Vagina (tissue), 2 donors: ENCODE measurements at regions not wholly inside any gene's neighbourhood (a gene's known extent, or its start where the extent isn't known, plus 50 kb on each side); places are given as distances from the start of the nearest gene placed in this dataset.

ENCODE experiments used
- DNase-seq, 2 donors: peaks; one replicate each; pipeline ENCODE4 v3.0.0-alpha.2; 2017; ENCODE audit errors: extremely low spot score in 2 of 2
- H3K27ac ChIP-seq: fragments of 200-600 bp; sonication (generic); one replicate; pipeline ENCODE4 v1.5.1; 2019
- H3K27me3 ChIP-seq: fragments of 200-600 bp; sonication (generic); one replicate; pipeline ENCODE4 v1.5.1; 2019
- H3K36me3 ChIP-seq, 2 donors: fragments of 200-600 bp; sonication (generic); one replicate each; pipeline ENCODE4 v1.5.1; 2017 to 2019
- H3K4me1 ChIP-seq: fragments of 200-600 bp; sonication (generic); one replicate; pipeline ENCODE4 v1.5.1; 2019
- H3K4me3 ChIP-seq, 2 donors: fragments of 200-600 bp; sonication (generic); 1 replicate in 1 of 2; 2 replicates in 1 of 2; pipeline ENCODE4 v1.5.1; 2016 to 2019
- H3K9me3 ChIP-seq: fragments of 200-600 bp; sonication (generic); one replicate; pipeline ENCODE4 v1.5.1; 2019
- POLR2A ChIP-seq, 2 donors: fragments of 450-650 bp; IDR thresholded peaks; one replicate each; pipeline ENCODE4 v1.6.1; 2017; ENCODE audit warnings: antibody characterized with exemption in 2 of 2, mild to moderate bottlenecking in 2 of 2, moderate library complexity in 2 of 2
- POLR2AphosphoS5 ChIP-seq, 2 donors: sonication (generic); formaldehyde crosslinking; IDR thresholded peaks; one replicate each; pipeline ENCODE4 v1.9.0; 2017; ENCODE audit warnings: antibody characterized with exemption in 2 of 2, mild to moderate bottlenecking in 2 of 2, low read depth in 1 of 2; ENCODE audit not compliant: insufficient read depth in 1 of 2
- intact Hi-C: fragments of 100-400 bp; cut with DNase I; formaldehyde crosslinking; loops from one replicate; pipeline ENCODE4 v1.15.1; 2023
- TF ChIP-seq, protein P1 (sequence below), 3 experiments: fragments of 450-650 bp in 2 of 3; fragments of 200-600 bp in 1 of 3; sonication (generic) in 1 of 3; IDR thresholded peaks; one replicate each; pipeline ENCODE4 v1.5.1; 2017 to 2019; ENCODE audit warnings: antibody characterized with exemption in 3 of 3, mild to moderate bottlenecking in 2 of 3, moderate library complexity in 2 of 3

DNA sequence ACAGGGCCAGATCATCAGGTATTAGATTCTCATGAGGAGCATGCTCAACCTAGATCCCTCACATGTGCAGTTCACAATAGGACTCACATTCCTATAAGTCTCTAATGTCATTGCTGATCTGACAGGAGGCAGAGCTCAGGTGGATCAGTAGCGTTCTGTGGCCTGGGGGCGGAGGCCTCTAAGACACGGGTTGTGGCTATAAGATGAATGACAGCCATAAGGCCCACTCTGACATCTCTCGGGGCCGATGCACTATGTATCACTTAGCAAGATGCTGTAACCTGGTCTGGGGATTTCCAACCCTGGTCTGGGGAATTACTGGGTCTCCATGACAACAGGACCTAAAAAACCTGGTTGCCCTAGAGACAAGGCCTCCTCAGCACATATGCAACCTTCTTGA is 932.7 kb downstream of the TBC1D22A start:
- H3K27me3 ChIP-seq, result no peaks in the 10 kb centered on the region
- H3K4me3 ChIP-seq, result no peak overlapping the region
- intact Hi-C loops, result no loop called here
- H3K9me3 ChIP-seq, result no peaks in the 10 kb centered on the region
- TF ChIP-seq, protein P1, sequence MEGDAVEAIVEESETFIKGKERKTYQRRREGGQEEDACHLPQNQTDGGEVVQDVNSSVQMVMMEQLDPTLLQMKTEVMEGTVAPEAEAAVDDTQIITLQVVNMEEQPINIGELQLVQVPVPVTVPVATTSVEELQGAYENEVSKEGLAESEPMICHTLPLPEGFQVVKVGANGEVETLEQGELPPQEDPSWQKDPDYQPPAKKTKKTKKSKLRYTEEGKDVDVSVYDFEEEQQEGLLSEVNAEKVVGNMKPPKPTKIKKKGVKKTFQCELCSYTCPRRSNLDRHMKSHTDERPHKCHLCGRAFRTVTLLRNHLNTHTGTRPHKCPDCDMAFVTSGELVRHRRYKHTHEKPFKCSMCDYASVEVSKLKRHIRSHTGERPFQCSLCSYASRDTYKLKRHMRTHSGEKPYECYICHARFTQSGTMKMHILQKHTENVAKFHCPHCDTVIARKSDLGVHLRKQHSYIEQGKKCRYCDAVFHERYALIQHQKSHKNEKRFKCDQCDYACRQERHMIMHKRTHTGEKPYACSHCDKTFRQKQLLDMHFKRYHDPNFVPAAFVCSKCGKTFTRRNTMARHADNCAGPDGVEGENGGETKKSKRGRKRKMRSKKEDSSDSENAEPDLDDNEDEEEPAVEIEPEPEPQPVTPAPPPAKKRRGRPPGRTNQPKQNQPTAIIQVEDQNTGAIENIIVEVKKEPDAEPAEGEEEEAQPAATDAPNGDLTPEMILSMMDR (IDR thresholded peaks at IDR 0.05), result no peak
- TF ChIP-seq POLR2AphosphoS5 (IDR thresholded peaks at IDR 0.05; ENCODE audit: insufficient read depth in 1 of 2, low read depth in 1 of 2) (no peak), POLR2A (IDR thresholded peaks at IDR 0.05) (no peak)
- peak; percentile 16 to 67 for DNase-seq
- H3K27ac ChIP-seq, result no peak overlapping the region
- H3K4me1 ChIP-seq, result no peaks in the 10 kb centered on the region
- H3K36me3 ChIP-seq, result no peaks in the 10 kb centered on the region

DNA sequence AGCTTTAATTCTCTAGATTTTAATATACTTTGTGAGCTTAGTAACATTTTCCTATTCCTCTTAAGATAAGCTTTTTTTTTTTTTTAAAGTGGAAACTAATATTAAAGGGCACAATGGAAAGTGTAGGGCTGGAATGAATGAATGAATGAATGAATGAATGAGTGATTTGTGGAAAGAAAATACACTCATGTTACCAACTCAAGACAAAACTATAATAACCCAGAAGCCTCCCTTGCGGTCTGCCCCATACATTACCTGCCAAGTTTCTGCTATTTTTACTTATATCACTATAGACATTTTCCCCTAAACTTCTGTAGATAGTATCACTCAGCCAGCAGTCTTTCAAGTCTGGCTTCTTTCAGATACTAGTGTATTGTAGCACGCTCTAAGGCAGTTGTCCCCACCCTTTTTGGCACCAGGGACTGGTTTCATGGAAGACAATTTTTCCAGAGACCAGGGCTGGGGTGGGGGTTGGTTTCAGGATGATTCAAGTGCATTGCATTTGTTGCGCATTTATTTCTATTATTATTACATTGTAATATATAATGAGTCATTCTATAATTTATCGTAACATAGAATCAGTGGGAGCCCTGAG is 932.2 kb downstream of the TBC1D22A start:
- Histone ChIP-seq H3K4me1 (no peaks in the 10 kb centered on the region), H3K27me3 (no peaks in the 10 kb centered on the region), H3K36me3 (no peaks in the 10 kb centered on the region), H3K9me3 (no peaks in the 10 kb centered on the region), H3K27ac (no peak overlapping the region), H3K4me3 (no peak overlapping the region)
- intact Hi-C loops, result no loop called here
- no peak for DNase-seq
- TF ChIP-seq POLR2A (IDR thresholded peaks at IDR 0.05) (no peak), POLR2AphosphoS5 (IDR thresholded peaks at IDR 0.05; ENCODE audit: insufficient read depth in 1 of 2, low read depth in 1 of 2) (no peak)
- TF ChIP-seq, protein P1 (IDR thresholded peaks at IDR 0.05), result no peak

DNA sequence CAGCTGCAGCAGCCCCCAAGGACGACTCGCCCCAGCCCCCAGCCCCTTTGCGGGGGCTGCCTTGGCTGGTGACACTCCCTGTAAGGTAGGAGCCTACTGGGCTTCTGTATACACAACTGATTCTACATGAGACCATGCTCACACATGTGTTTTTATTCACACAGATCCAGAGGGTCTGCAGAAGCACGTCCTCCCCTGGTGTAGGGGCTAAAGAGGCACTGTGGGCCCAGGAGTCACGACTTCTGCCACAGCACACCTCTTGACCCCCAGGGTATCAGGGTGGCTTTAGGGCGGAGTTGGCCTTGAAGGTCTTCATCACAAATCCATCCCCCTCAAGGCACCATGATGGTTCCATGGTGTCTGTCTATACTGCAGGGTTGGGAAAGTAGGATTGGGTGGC is 931.2 kb downstream of the TBC1D22A start:
- no peaks in the 10 kb centered on the region for H3K4me1 ChIP-seq

DNA sequence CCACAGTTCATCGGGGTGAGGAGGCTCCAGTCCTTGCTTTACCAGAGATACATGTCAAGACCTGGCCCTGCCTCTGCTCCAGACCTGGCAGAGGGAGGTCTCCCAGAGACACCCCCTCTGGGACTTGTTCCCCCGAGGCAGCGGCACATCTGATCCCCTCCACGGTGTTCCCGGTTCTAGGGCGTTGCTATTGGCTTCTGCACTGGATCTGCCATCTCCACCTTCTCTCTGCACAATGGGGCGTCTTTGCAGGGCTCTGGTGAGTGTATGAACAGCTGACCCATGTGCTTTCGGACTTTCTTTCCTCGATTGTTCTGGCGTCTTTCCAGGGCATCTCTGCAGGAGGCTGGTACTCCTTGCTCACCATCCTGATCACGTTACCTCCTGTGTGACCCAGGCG is 930.4 kb downstream of the TBC1D22A start:
- intact Hi-C loops, result no loop called here
- Histone ChIP-seq H3K4me1 (no peaks in the 10 kb centered on the region), H3K4me3 (no peak overlapping the region), H3K27ac (no peak overlapping the region), H3K9me3 (no peaks in the 10 kb centered on the region), H3K27me3 (no peaks in the 10 kb centered on the region), H3K36me3 (no peaks in the 10 kb centered on the region)
- TF ChIP-seq POLR2AphosphoS5 (IDR thresholded peaks at IDR 0.05; ENCODE audit: insufficient read depth in 1 of 2, low read depth in 1 of 2) (no peak), POLR2A (IDR thresholded peaks at IDR 0.05) (no peak)
- TF ChIP-seq, protein P1 (IDR thresholded peaks at IDR 0.05), result no peak
- DNase-seq, result peak; percentile 58 to 95

More for the DNA sequence above, 931.2 kb downstream of the TBC1D22A start:
- intact Hi-C loops, result no loop called here
- no peak for TF ChIP-seq POLR2AphosphoS5 (IDR thresholded peaks at IDR 0.05; ENCODE audit: insufficient read depth in 1 of 2, low read depth in 1 of 2)
- TF ChIP-seq POLR2A (IDR thresholded peaks at IDR 0.05), result no peak
- TF ChIP-seq, protein P1 (IDR thresholded peaks at IDR 0.05), result no peak
- Histone ChIP-seq H3K27ac (no peak overlapping the region), H3K27me3 (no peaks in the 10 kb centered on the region), H3K36me3 (no peaks in the 10 kb centered on the region), H3K9me3 (no peaks in the 10 kb centered on the region), H3K4me3 (no peak overlapping the region)
- peak; percentile 49 to 77 for DNase-seq

DNA sequence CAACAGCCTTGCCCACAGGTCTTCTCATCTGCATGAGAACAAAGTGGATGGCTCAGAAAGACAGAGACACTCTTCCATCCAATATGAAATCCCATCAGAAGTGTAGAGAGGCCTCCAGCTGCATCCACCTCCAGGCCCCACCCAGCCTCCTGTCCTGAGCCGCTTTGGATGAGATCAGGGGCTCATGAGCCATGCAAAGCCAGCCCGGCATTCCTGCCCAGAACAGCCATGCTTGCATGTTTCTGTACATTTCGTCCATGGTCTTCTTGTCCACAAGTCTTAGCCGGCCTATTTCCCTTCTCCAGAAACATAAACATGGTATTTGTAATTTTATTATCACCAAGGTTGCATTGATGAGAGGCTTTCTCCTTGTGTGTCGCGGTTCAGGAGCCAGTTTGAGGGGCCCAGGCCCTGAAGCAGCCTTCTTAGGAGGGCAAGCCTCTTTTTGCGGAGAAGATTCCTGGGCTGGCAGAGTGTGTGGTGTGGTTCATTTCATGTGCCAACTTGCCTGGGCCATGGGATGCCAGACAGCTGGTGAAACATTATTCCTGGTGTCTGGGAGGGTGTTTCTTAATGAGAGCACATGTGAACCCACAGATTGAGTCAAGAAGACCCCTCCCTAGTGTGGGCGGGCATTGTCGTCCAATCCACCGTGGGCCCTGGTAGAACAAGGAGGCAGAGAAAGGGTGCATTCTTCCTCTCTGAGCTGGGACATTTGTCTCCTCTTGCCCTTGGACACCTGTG is 928.9 kb downstream of the TBC1D22A start:
- DNase-seq, result peak; percentile 49 to 58
- H3K4me1 ChIP-seq, result no peaks in the 10 kb centered on the region
- no peak overlapping the region for H3K4me3 ChIP-seq
- no peaks in the 10 kb centered on the region for H3K36me3 ChIP-seq
- intact Hi-C loops, result no loop called here
- H3K27me3 ChIP-seq, result no peaks in the 10 kb centered on the region
- TF ChIP-seq POLR2AphosphoS5 (IDR thresholded peaks at IDR 0.05; ENCODE audit: insufficient read depth in 1 of 2, low read depth in 1 of 2) (no peak), POLR2A (IDR thresholded peaks at IDR 0.05) (no peak)
- TF ChIP-seq, protein P1 (IDR thresholded peaks at IDR 0.05), result no peak
- H3K27ac ChIP-seq, result no peak overlapping the region
- H3K9me3 ChIP-seq, result no peaks in the 10 kb centered on the region
